GM12878 (cell line): ENCODE measurements at regions not wholly inside any gene's neighbourhood (a gene's known extent, or its start where the extent isn't known, plus 50 kb on each side); places are given as distances from the start of the nearest gene placed in this dataset.

Experiments used
- BRCA1 ChIP-seq: IDR thresholded peaks from 2 replicates; pipeline ENCODE4 v1.6.1; 2011; ENCODE audit warnings: low read depth, low read length, improper control_type of control experiment
- CREB1 ChIP-seq: IDR thresholded peaks from 2 replicates; pipeline ENCODE4 v1.6.1; 2012; ENCODE audit warnings: low read depth, mild to moderate bottlenecking, inconsistent platforms
- EP300 ChIP-seq, 2 experiments: fragments of 150-350 bp in 1 of 2; IDR thresholded peaks; 2 replicates each; pipeline ENCODE4 v1.6.1; 2011 to 2012; ENCODE audit warnings: low read depth in 2 of 2, low read length in 2 of 2, borderline replicate concordance in 1 of 2, improper control_type of control experiment in 1 of 2, inconsistent platforms in 1 of 2; ENCODE audit not compliant: control insufficient read depth in 1 of 2
- ETV6 ChIP-seq, 2 experiments: fragments of 450-650 bp in 1 of 2; IDR thresholded peaks in 1 of 2; conservative IDR thresholded peaks in 1 of 2; 2 replicates each; pipeline ENCODE4 v1.6.1; 2014; ENCODE audit warnings: antibody characterized with exemption in 1 of 2, borderline replicate concordance in 1 of 2, low read depth in 1 of 2, mild to moderate bottlenecking in 1 of 2, moderate library complexity in 1 of 2
- NBN ChIP-seq: fragments of 450-650 bp; IDR thresholded peaks from 2 replicates; pipeline ENCODE4 v1.6.1; 2016
- NFXL1 ChIP-seq: fragments of 450-650 bp; IDR thresholded peaks from 2 replicates; pipeline ENCODE4 v1.6.1; 2017; ENCODE audit warnings: antibody characterized with exemption, mild to moderate bottlenecking, borderline replicate concordance
- POLR2A ChIP-seq: IDR thresholded peaks from 2 replicates; pipeline ENCODE4 v1.6.1; 2011; ENCODE audit warnings: low read depth, mild to moderate bottlenecking, low read length
- POLR2AphosphoS5 ChIP-seq: IDR thresholded peaks from 2 replicates; pipeline ENCODE4 v1.6.1; 2011; ENCODE audit warnings: mild to moderate bottlenecking, low read length, inconsistent platforms
- SRF ChIP-seq, 2 experiments: IDR thresholded peaks; 2 replicates each; pipeline ENCODE4 v1.6.1; 2011; ENCODE audit warnings: low read depth in 2 of 2, low read length in 2 of 2, mild to moderate bottlenecking in 1 of 2, moderate library complexity in 1 of 2
- TAF1 ChIP-seq: IDR thresholded peaks from 2 replicates; pipeline ENCODE4 v1.6.1; 2011; ENCODE audit warnings: mild to moderate bottlenecking, low read depth, low read length, borderline replicate concordance
- TBL1XR1 ChIP-seq: IDR thresholded peaks from 2 replicates; pipeline ENCODE4 v1.6.1; 2012; ENCODE audit warnings: low read depth, low read length, improper control_type of control experiment
- ZZZ3 ChIP-seq: IDR thresholded peaks from 2 replicates; pipeline ENCODE4 v1.6.1; 2011; ENCODE audit warnings: low read depth; ENCODE audit not compliant: control insufficient read depth, insufficient read length
- TF ChIP-seq, protein P1 (sequence below), 3 experiments: IDR thresholded peaks in 2 of 3; conservative IDR thresholded peaks in 1 of 3; 2 replicates each; pipeline ENCODE4 v1.5.1; 2011; ENCODE audit warnings: low read depth in 3 of 3, low read length in 3 of 3, mild to moderate bottlenecking in 3 of 3, control low read depth in 2 of 3, moderate library complexity in 2 of 3, inconsistent platforms in 1 of 3, mixed read lengths in 1 of 3; ENCODE audit not compliant: control insufficient read depth in 2 of 3, insufficient read depth in 1 of 3; ENCODE audit errors: extremely low read depth in 1 of 3
- TF ChIP-seq, protein P2 (sequence below): IDR thresholded peaks from 2 replicates; pipeline ENCODE4 v1.6.1; 2011; ENCODE audit warnings: low read depth, low read length, improper control_type of control experiment, borderline replicate concordance

GRCh38 chr4:24303926-24304325 is 280.4 kb downstream of the DHX15 start:
- TF ChIP-seq TBL1XR1 (no peak), NBN (no peak), POLR2A (no peak), NFXL1 (no peak), ZZZ3 (no peak), SRF (IDR thresholded peaks at IDR 0.05; ENCODE audit: low read depth in 2 of 2, low read length in 2 of 2) (no peak), ETV6 (conservative IDR thresholded peaks at IDR 0.05 in 1 of 2, IDR thresholded peaks at IDR 0.05 in 1 of 2; ENCODE audit: borderline replicate concordance in 1 of 2, low read depth in 1 of 2) (no peak), BRCA1 (no peak), POLR2AphosphoS5 (no peak), EP300 (IDR thresholded peaks at IDR 0.05; ENCODE audit: borderline replicate concordance in 1 of 2, control insufficient read depth in 1 of 2, low read depth in 2 of 2, low read length in 2 of 2) (no peak), CREB1 (no peak), TAF1 (no peak)
- TF ChIP-seq, protein P1, sequence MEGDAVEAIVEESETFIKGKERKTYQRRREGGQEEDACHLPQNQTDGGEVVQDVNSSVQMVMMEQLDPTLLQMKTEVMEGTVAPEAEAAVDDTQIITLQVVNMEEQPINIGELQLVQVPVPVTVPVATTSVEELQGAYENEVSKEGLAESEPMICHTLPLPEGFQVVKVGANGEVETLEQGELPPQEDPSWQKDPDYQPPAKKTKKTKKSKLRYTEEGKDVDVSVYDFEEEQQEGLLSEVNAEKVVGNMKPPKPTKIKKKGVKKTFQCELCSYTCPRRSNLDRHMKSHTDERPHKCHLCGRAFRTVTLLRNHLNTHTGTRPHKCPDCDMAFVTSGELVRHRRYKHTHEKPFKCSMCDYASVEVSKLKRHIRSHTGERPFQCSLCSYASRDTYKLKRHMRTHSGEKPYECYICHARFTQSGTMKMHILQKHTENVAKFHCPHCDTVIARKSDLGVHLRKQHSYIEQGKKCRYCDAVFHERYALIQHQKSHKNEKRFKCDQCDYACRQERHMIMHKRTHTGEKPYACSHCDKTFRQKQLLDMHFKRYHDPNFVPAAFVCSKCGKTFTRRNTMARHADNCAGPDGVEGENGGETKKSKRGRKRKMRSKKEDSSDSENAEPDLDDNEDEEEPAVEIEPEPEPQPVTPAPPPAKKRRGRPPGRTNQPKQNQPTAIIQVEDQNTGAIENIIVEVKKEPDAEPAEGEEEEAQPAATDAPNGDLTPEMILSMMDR (IDR thresholded peaks at IDR 0.05 in 2 of 3, conservative IDR thresholded peaks at IDR 0.05 in 1 of 3; ENCODE audit: control insufficient read depth in 2 of 3, extremely low read depth in 1 of 3, insufficient read depth in 1 of 3, low read depth in 3 of 3, low read length in 3 of 3), result no peak
- TF ChIP-seq, protein P2, sequence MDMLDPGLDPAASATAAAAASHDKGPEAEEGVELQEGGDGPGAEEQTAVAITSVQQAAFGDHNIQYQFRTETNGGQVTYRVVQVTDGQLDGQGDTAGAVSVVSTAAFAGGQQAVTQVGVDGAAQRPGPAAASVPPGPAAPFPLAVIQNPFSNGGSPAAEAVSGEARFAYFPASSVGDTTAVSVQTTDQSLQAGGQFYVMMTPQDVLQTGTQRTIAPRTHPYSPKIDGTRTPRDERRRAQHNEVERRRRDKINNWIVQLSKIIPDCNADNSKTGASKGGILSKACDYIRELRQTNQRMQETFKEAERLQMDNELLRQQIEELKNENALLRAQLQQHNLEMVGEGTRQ, result no peak
